HCT116 (cell line): ENCODE measurements at regions not wholly inside any gene's neighbourhood (a gene's known extent, or its start where the extent isn't known, plus 50 kb on each side); places are given as distances from the start of the nearest gene placed in this dataset.

ENCODE experiments used
- ATAC-seq: fragments of 200-7000 bp; cut with Tn5 transposase; 2 replicates; pipeline ENCODE4 v1.9.1; 2020; ENCODE audit warnings: mild to moderate bottlenecking, moderate library complexity
- BruUV-seq: library from RNA; stranded (reverse); fragments of 400-500 nt; replicated peaks from 2 replicates; lab custom pipeline; 2021; lab: Mats Ljungman, UMichigan
- CTCF ChIA-PET: fragments of 300-600 bp; sonication (Branson Sonifier 250); formaldehyde crosslinking; loops from one replicate; lab custom pipeline; 2021; ENCODE audit warnings: antibody characterized with exemption; lab: Charles Lee
- POLR2A ChIA-PET: fragments of 300-600, 350-600 bp; sonication (Branson Sonifier 250); formaldehyde crosslinking; loops from one replicate; lab custom pipeline; 2021; ENCODE audit warnings: antibody characterized with exemption; lab: Charles Lee
- RAD21 ChIA-PET, 2 experiments: fragments of 300-600 bp; sonication (Branson Sonifier 250); formaldehyde crosslinking; loops; one replicate each; lab custom pipeline; 2023; ENCODE audit warnings: low total read pairs in 2 of 2; ENCODE audit not compliant: uncharacterized antibody in 2 of 2, unreplicated experiment in 2 of 2, low non-redundant PET in 1 of 2; lab: Charles Lee
- DNase-seq: peaks from one replicate; pipeline ENCODE4 v3.0.0-alpha.2; 2010; ENCODE audit warnings: low read depth, low spot score
- H2AFZ ChIP-seq: fragments of 200-600 bp; shearing (Covaris generic), sonication (generic); 2 replicates; pipeline ENCODE4 v1.6.1; 2017; ENCODE audit warnings: low read depth, mixed run types, mixed read lengths, antibody characterized with exemption, low read length; ENCODE audit not compliant: poor library complexity, severe bottlenecking
- H3K27ac ChIP-seq: 2 replicates; pipeline ENCODE4 v1.5.1; 2012; ENCODE audit warnings: low read depth, low read length
- H3K27me3 ChIP-seq: fragments of 200-600 bp; sonication (generic); 2 replicates; pipeline ENCODE4 v1.6.1; 2016; ENCODE audit warnings: mixed run types, low read length, mixed read lengths; ENCODE audit not compliant: insufficient read depth
- H3K36me3 ChIP-seq, 2 experiments: fragments of 200-500 bp in 1 of 2; fragments of 200-600 bp in 1 of 2; sonication (Bioruptor generic) in 1 of 2; sonication (generic) in 1 of 2; 2 replicates each; pipeline versions ENCODE4 v1.5.1 to v1.6.1; 2014 to 2016; ENCODE audit warnings: low read length in 2 of 2, inconsistent platforms in 1 of 2, mixed read lengths in 1 of 2, mixed run types in 1 of 2; ENCODE audit not compliant: insufficient read depth in 2 of 2, control insufficient read depth in 1 of 2
- H3K4me1 ChIP-seq, 2 experiments: fragments of 200-600 bp in 1 of 2; sonication (generic) in 1 of 2; 2 replicates each; pipeline versions ENCODE4 v1.5.1 to v1.6.1; 2012 to 2017; ENCODE audit warnings: low read length in 2 of 2, inconsistent platforms in 1 of 2, mild to moderate bottlenecking in 1 of 2, mixed read lengths in 1 of 2, mixed run types in 1 of 2, moderate library complexity in 1 of 2; ENCODE audit not compliant: insufficient read depth in 2 of 2, control insufficient read depth in 1 of 2
- H3K4me2 ChIP-seq: fragments of 200-600 bp; sonication (generic); 2 replicates; pipeline ENCODE4 v1.6.1; 2017; ENCODE audit warnings: mixed run types, low read length, mixed read lengths
- H3K4me3 ChIP-seq, 2 experiments: fragments of 200-600 bp in 1 of 2; sonication (generic) in 1 of 2; replicated peaks in 1 of 2; 2 replicates each; pipeline ENCODE4 v1.5.1; 2011 to 2016; ENCODE audit warnings: low read length in 2 of 2, control low read depth in 1 of 2, low read depth in 1 of 2, mild to moderate bottlenecking in 1 of 2, mixed read lengths in 1 of 2, mixed run types in 1 of 2
- H3K79me2 ChIP-seq: fragments of 200-600 bp; sonication (generic); 2 replicates; pipeline ENCODE4 v1.6.1; 2017; ENCODE audit warnings: mild to moderate bottlenecking, mixed run types, low read length, moderate library complexity, mixed read lengths; ENCODE audit not compliant: insufficient read depth
- H3K9ac ChIP-seq: fragments of 200-600 bp; sonication (generic); 2 replicates; pipeline ENCODE4 v1.6.1; 2016; ENCODE audit warnings: low read length, mixed read lengths
- H3K9me2 ChIP-seq: fragments of 200-600 bp; sonication (generic), shearing (Covaris generic); 2 replicates; pipeline ENCODE4 v1.6.1; 2017; ENCODE audit warnings: mixed run types, mild to moderate bottlenecking, moderate library complexity; ENCODE audit not compliant: insufficient read depth
- H3K9me3 ChIP-seq, 2 experiments: fragments of 200-500 bp in 1 of 2; fragments of 200-600 bp in 1 of 2; sonication (Bioruptor generic) in 1 of 2; sonication (generic) in 1 of 2; 2 replicates each; pipeline ENCODE4 v1.6.1; 2014 to 2017; ENCODE audit warnings: low read length in 2 of 2, mixed read lengths in 2 of 2, inconsistent platforms in 1 of 2, low read depth in 1 of 2, mild to moderate bottlenecking in 1 of 2, mixed run types in 1 of 2, moderate library complexity in 1 of 2; ENCODE audit not compliant: control insufficient read depth in 1 of 2, insufficient read depth in 1 of 2
- H4K20me1 ChIP-seq: fragments of 200-600 bp; sonication (generic), shearing (Covaris generic); 2 replicates; pipeline ENCODE4 v1.6.1; 2017; ENCODE audit warnings: mixed run types, mild to moderate bottlenecking, moderate library complexity; ENCODE audit not compliant: insufficient read depth
- CBX3 ChIP-seq: IDR thresholded peaks from 2 replicates; pipeline ENCODE4 v1.6.1; 2012; ENCODE audit warnings: low read depth
- CEBPB ChIP-seq: IDR thresholded peaks from 2 replicates; pipeline ENCODE4 v1.6.1; 2012; ENCODE audit warnings: low read depth
- CTCF ChIP-seq, 3 experiments: fragments of 200-600 bp in 1 of 3; sonication (generic) in 1 of 3; IDR thresholded peaks in 2 of 3; conservative IDR thresholded peaks in 1 of 3; 2 replicates each; pipeline ENCODE4 v1.5.1; 2012 to 2017; ENCODE audit warnings: low read depth in 2 of 3, low read length in 2 of 3, antibody characterized with exemption in 1 of 3, borderline replicate concordance in 1 of 3, control low read depth in 1 of 3, mild to moderate bottlenecking in 1 of 3, mixed read lengths in 1 of 3, mixed run types in 1 of 3, moderate library complexity in 1 of 3; ENCODE audit not compliant: insufficient read depth in 1 of 3
- JUND ChIP-seq: IDR thresholded peaks from 2 replicates; pipeline ENCODE4 v1.6.1; 2012
- MAX ChIP-seq: IDR thresholded peaks from 2 replicates; pipeline ENCODE4 v1.6.1; 2012
- POLR2A ChIP-seq: IDR thresholded peaks from 2 replicates; pipeline ENCODE4 v1.7.0; 2011; ENCODE audit warnings: borderline replicate concordance; ENCODE audit not compliant: insufficient read depth, insufficient read length; ENCODE audit errors: extremely low read depth
- POLR2AphosphoS5 ChIP-seq: IDR thresholded peaks from 2 replicates; pipeline ENCODE4 v1.6.1; 2011; ENCODE audit warnings: mild to moderate bottlenecking, low read depth, low read length, moderate library complexity
- SP1 ChIP-seq: IDR thresholded peaks from 2 replicates; pipeline ENCODE4 v1.6.1; 2012; ENCODE audit warnings: low read depth
- SRF ChIP-seq: IDR thresholded peaks from 2 replicates; pipeline ENCODE4 v1.6.1; 2012; ENCODE audit warnings: low read depth
- ZBTB33 ChIP-seq: IDR thresholded peaks from 2 replicates; pipeline ENCODE4 v1.6.1; 2011; ENCODE audit warnings: mild to moderate bottlenecking, low read length, moderate library complexity; ENCODE audit not compliant: insufficient replicate concordance; ENCODE audit errors: extremely low read depth
- ZFX ChIP-seq: fragments of 450-650 bp; IDR thresholded peaks from 2 replicates; pipeline ENCODE4 v1.6.1; 2017
- ZNF274 ChIP-seq: fragments of 200-500 bp; sonication (Bioruptor generic); IDR thresholded peaks from 2 replicates; pipeline ENCODE4 v1.6.1; 2014; ENCODE audit warnings: mild to moderate bottlenecking, low read depth, low read length, inconsistent platforms
- intact Hi-C: fragments of 100-400 bp; cut with micrococcal nuclease; formaldehyde crosslinking; loops from 2 replicates; pipeline ENCODE4 v1.10.0; 2022

DNA sequence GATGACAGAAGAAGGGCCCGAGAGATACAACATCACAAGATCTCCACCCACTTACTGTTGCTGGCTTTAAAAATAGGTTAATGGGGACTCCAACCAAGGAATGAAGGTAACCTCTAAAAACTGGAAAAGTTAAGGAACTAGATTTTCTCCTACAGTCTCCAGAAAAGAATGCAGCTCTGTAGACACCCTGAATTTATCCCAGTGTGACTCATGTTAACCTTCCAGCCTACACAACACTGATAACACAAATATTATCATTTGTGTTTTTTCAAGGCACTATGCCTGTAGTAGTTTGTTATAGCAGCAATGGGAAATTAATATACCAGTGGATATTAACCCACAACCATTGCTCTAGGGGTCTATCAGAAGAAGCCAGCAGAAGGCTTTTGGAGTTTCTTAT lies 730.7 kb upstream of the ZP4 start (continued):
- TF ChIP-seq MAX = no peak
- no peak for TF ChIP-seq ZNF274
- TF ChIP-seq ZBTB33 = no peak
- no peak for TF ChIP-seq SP1
- TF ChIP-seq CBX3 = no peak
- TF ChIP-seq CEBPB = no peak
- TF ChIP-seq POLR2AphosphoS5 = no peak
- TF ChIP-seq CTCF (IDR thresholded peaks at IDR 0.05 in 2 of 3, conservative IDR thresholded peaks at IDR 0.05 in 1 of 3; ENCODE audit: borderline replicate concordance in 1 of 3, insufficient read depth in 1 of 3, low read depth in 2 of 3, low read length in 2 of 3) = no peak

- ChIA-PET POLR2A (no interaction called here), CTCF (no interaction called here), RAD21 (no interaction called here)
- DNase-seq = no peak
- H3K79me2 ChIP-seq = no peaks in the 10 kb centered on the region
- no peak overlapping the region for H3K27ac ChIP-seq
- no TSS peak for BruUV-seq
- no peak overlapping the region for H3K4me2 ChIP-seq
- no peak overlapping the region for H3K4me3 ChIP-seq
- peaks cover 10 to 15% of the 10 kb centered on the region in 2 experiments; a peak in 3 of 4 replicates for H3K9me3 ChIP-seq
- H3K36me3 ChIP-seq = no peaks in the 10 kb centered on the region
- no peaks in the 10 kb centered on the region for H4K20me1 ChIP-seq
- no peaks in the 10 kb centered on the region for H3K9me2 ChIP-seq
- ATAC-seq = no peak
- H2AFZ ChIP-seq = no peak overlapping the region
- H3K4me1 ChIP-seq = no peaks in the 10 kb centered on the region
- H3K27me3 ChIP-seq = no peaks in the 10 kb centered on the region
- H3K9ac ChIP-seq = no peak overlapping the region
- TF ChIP-seq SP1 (no peak), CEBPB (no peak), ZBTB33 (no peak), JUND (no peak), POLR2A (no peak), ZFX (no peak), SRF (no peak), ZNF274 (no peak)
- intact Hi-C loops = no loop called here
These were observed 728.9 kb upstream of the ZP4 start for GRCh38 chr1:238619652-238620051.
